GM18907 (cell line): ENCODE measurements at regions not wholly inside any gene's neighbourhood (a gene's known extent, or its start where the extent isn't known, plus 50 kb on each side); places are given as distances from the start of the nearest gene placed in this dataset.
A peak's percentile ranks its signal among the peaks of the same experiment; 100 is the strongest.

Experiments used
- ATAC-seq: cut with Tn5 transposase; IDR thresholded peaks from one replicate; pipeline ENCODE4 v1.9.1; 2021; ENCODE audit warnings: mild to moderate bottlenecking, moderate library complexity; ENCODE audit not compliant: unreplicated experiment

DNA sequence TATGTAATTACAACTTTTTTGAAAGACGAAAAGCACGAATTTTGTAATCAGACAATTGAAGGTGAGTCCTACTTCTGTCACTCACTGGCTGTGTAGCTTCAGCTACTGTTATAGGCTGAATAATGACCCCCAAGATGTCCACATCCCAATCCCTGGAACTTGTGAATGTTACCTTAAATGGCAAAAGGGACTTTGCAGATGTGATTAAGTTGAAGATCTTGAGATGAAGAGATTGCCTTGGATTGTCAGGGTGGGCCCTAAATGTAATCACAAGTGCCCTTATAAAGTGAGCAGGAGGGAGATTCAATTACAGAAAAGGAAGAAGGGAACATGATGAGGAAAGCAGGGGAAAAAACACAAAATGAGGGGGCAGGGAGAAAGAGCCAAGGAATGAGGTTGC, 326.2 kb upstream of the MSX2 start:
- no peak for ATAC-seq

DNA sequence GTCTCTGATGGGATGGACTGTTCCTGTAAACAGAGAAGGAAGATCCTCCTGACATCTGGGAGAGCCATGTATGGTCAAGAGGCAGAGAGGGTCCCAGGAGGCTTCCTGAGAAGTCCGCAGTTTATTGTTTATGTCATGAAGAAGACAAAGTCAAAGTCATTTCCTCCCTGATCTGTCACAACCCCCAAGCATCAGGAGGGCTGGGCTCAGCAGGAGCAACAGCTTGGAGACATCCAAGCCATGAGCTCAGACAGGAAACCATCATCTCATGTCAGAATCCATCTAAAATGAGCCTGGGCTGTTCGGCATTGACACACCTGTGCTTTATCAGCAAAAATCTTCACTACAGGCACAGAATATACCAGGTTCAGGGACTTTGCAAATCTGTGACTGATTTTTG, 325.0 kb upstream of the MSX2 start:
- no peak for ATAC-seq

DNA sequence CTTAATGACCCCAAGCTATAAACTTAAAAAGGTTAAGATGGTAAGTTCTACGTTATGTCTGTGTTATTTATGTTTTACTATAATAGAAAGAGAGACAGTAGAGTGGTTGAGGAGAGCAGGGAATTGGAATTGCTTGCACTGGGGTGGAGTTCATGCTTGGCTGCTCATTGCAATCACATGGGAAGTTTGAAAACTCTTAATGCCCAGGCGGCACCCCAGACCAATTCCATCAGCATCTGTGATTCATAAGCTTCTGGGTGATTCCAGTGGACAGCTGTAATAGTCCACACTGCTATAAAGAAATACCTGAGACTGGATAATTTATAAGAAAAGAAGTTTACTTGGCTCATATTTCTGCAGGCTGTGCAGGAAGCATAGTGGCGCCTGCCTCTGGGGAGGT, 323.9 kb upstream of the MSX2 start:
- ATAC-seq = no peak

DNA sequence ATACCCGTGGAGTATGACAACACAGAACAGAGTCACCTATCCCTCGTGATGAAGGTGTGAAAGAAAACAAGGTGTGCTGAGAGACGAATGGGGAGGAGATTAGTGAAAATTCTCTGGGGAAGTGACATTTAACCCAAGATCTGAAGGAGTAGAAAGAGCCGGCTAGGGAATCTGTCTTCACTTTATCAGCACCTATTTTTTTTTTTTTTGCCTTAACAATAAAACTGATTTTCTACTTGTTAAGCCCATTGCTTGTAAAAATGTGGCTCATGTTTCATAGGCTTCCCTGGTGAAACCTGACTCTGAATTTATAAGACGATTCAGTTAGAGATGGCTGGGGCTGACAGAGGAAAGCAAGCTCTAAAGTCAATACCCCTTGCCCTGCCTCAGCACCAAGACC, 322.6 kb upstream of the MSX2 start:
- no peak for ATAC-seq

DNA sequence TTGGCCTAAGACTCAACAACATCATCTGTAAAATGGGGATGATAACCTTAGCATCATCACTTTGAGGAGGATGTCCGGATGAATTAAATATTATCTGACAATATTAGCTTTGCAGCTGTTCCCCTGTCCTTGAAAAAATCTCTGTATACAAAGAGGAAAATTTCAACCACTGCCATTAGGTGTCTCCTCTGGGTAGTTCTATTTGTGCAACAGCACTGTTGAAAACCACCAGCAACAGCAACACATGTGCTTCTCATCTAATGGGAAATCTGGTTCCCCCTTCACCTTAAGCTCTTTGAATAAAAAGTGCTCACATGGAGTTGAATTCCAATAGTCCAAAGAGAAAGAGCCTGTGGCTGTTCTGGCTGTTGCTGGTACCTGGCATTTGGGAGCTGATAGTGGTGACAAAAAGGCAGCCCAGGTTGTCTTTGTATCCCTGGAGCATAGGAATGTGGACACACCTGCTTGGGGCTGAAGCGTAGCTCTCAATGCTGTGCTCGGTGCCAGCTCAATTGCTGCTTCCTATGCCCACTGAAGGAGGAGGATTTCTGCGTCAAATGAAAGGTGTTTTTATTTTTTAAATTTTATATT, 322.1 kb upstream of the MSX2 start:
- no peak for ATAC-seq

DNA sequence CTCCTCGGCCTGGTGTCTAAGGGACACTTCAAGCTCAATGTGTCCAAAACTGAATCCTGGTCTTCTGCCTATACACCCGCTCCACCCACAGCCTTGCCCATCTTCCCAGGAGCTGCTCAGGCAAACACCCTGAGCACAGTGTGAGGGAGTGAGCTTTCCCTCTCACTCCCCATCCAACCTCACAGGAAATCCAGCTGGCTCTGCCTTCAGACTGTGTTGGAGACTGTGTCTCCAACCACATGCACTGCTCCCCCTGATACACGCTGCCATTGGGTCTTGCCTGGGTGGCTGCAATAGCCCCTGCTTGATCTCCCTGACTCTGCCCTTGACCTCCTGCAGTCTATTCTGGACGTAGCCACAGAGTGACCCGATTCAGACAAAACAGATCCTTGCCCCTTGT, 319.5 kb upstream of the MSX2 start:
- no peak for ATAC-seq

DNA sequence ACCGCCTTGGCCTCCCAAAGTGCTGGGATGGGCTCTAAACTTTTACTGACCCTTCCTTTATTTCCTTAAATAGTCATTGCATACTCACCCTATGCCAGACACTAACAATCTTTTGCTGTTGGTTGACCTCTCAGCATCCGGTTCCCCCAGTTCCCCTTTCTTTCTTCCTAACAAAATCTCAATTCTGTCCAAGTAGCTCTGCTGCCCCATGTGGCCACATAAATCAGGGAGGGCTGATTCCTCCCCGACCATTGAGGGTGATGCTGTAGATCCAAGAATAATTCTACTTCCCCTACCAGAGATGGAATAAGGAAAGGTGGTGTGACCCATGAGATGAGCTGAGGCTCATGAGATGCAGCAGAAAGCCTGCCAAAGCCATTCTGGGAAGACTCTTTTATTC, 315.3 kb upstream of the MSX2 start:
- no peak for ATAC-seq

DNA sequence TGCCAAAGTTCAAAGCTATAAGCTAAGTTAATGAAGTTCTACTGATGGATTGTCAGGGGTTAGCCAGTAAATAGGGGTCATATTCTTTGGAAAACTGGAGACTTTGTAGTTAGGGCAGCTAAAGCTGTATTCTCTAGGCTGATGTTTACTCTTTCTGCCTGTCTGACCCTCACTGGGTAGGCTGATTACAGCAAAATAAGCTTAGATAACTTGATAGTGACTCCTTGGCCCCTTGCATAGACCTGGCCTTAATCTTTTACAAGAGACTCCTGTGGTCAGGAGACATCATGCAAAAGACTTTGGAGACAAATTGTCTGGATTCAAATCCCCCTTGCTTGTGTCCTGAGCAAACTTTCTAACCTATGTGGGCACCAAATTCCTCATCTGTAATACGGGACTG, 314.4 kb upstream of the MSX2 start:
- no peak for ATAC-seq

DNA sequence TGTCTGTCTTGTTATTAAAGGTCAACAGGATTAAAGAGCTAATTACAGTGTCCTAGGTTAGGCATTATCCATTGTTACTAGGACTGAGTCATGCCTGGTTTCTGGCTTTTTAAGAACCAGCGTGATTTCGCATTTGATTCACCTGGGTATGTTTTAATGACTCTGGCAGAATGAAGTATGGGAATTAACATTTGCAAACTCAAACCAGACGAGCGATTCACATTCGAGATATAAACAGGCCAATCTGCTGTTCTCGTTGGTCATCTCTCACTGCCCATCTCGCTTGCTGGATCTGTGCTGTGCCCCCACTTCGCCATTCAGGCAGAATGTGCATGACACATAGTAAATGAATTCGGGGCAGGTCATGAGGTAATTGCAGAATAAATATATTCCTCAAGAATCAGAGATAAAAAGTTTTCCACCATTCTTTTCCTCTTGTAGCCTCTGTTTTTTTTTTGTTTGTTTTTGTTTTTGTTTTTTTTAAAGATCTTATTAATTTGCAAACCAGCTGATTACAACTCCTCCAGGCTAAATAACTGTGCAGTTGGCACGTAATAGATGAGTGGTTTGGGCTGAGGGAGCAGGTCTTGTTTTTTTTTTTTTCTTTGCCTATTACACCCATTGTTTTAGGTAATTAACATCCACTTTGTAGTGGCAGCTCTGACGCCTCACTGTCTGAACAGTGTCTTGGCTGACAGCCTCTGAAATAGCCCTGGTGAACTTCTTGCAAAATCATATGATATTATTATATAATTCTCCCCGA, 313.5 kb upstream of the MSX2 start:
- ATAC-seq = no peak

DNA sequence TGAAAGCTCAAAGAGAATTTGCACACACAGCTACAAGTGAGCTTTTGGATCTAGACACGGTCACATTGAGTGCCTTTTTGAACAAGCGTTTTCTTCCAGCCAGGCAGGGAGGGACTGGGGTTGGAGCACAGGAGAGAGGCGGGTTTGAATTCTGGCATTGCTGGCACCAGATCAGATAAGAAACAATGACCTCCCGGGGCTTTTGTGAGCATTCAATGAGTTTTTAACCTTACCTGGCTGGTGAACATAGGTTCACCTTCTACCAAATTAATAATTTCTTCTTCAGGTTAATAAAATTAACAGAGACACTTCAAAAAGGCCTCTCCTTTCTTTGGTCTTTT, 312.9 kb upstream of the MSX2 start:
- no peak for ATAC-seq

DNA sequence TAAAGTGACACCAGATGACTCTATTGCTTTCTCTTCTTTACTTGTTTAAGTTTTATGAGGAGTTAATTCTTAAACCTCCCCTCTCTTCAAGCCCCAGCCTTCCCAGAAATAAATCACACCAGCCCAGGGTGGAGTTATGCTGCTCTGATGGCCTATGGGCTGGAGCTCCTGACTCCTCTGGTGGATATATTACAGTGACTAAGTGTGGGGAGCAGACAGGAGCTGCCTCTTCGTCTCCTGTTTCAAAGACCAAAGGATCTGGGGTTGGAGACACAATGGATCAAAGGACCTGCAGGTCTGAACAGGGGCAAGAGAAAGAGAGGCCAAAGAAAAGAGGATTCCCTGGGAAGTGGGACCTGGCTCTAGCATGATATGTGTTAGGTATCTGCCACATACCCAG, 312.0 kb upstream of the MSX2 start:
- ATAC-seq = no peak

DNA sequence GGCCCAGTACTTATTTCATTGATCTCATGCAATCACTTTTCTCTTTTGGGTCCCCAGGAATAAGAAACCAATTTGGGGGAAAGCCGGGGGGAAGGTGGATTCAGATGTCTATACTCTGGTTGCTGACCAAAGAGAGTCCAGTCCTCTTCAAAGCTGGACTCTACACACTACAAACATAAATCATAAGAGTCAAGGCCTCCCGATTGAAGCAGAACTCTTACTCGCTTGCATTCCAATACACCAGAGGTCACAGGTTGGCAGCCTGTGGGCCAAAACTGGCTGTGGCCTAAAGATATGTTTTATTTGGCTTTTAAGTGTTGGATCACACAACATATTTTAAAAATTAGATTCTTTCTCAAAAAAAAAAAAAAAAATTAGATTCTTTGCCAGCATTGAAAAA, 311.4 kb upstream of the MSX2 start:
- ATAC-seq = no peak

DNA sequence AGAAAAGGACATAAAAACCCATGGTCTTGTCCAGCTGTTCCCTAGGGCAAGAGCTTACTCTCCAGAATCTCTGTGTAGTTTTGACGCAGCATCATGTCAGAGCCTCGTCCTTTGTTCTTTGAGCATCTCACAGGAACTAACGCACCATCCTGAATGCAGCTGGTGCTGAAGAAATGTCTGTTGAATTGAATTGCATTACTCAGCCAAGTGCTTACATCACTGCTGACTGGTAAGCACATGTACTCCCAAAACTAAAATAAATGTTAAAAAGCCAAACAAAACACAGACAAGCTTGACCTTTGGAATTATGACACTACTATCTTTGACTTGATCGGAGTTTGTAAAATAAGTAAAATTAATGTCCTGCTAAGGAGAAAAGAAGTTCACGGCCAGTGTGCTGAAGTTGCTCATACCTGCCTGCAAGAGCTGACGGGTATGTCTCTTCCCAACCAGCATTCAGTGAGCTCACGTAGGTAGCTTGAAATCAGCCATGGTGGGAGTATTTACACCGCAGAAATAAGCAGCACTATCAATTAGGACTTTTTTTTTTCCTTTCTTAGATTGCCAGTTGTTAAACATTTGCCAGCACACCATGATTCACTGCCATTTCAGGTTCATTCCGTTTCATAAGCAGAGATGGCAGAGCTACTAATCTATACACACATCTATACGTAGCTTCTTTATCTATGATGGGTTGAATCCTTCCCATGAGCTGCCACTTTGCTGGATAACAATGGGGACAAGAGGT, 310.6 kb upstream of the MSX2 start:
- no peak for ATAC-seq

DNA sequence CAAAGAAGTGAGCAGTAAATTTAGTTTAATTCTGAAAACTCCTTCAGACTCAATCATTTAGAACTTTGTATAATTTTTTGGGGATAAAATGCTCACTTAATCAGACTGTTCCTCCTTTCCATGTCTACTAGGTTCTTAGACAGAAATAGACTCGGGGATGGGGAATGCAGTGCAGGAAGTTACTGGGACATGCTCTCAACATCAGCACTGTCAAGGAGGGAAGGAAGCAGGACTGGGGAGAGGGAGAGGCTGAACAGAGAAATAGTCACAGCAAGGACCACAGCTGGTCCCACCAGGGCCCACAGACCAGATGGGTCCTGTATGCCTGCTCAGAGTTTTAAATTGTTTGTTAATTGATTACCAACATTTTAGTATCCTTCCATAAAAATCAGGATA, 310.1 kb upstream of the MSX2 start:
- ATAC-seq = no peak

DNA sequence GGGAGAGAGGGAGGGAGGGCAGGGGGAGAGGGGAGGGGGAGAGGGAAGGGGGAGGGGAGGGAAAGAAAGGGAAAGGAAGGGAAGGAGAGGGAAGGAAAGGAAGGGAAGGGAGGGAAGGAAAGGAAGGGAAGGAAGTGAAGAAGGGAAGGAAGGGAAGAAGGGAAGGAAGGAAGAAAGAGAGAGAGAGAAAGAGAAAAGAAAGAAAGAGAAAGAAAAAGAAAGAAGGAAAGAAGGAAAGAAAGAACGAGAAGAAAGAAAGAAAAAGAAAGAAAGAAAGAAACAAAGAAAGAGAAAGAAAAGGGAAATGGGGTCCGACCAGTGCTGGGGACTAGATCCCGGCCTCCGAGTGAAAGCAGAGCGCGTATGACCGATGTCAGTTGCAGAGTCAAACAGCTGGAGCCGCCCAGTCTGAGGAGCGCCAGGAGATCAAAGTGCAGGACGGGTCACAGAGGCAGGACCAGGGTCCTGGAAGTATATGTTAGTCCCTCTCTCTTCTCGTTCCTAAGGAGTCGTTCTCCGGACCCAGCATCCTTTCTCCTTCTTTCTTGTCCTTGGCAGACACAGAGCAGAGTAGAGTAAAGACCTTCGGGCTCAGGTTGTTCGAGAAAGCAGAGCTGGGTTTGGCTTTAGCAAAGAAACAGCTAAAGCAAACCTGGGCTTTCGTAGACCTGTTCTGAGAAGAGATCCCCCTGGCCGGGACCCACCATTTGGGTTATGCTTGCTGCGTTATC, 305.4 kb upstream of the MSX2 start:
- ATAC-seq = peak; percentile 15

DNA sequence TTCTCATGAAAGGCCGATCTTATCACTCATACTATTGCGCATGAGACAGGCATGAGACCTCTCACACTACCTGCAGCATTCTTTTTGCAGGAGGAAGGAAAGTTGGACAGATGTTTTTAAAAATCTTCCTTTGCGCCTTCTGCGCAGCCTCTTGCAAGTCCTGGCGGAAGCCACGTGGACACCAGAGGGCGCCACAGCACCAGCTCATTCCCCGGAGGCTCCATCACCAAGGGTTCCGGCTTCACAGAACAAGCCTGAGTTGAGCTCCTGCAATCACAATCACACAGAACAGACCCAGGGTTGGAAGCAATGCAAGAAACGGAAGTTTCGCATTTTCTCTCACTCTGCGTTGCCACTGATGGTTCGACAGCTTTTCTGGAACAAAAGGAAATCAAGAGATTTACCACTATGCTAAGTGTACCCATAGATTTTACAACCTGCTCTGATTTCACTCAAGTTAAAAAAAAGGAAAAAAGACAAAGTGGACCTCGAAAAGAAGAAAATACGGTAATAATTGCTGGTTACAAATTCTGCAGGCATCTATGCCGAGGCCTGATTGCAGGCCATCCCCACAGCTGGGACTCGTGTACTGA, 304.7 kb upstream of the MSX2 start:
- peak; percentile 81 for ATAC-seq

DNA sequence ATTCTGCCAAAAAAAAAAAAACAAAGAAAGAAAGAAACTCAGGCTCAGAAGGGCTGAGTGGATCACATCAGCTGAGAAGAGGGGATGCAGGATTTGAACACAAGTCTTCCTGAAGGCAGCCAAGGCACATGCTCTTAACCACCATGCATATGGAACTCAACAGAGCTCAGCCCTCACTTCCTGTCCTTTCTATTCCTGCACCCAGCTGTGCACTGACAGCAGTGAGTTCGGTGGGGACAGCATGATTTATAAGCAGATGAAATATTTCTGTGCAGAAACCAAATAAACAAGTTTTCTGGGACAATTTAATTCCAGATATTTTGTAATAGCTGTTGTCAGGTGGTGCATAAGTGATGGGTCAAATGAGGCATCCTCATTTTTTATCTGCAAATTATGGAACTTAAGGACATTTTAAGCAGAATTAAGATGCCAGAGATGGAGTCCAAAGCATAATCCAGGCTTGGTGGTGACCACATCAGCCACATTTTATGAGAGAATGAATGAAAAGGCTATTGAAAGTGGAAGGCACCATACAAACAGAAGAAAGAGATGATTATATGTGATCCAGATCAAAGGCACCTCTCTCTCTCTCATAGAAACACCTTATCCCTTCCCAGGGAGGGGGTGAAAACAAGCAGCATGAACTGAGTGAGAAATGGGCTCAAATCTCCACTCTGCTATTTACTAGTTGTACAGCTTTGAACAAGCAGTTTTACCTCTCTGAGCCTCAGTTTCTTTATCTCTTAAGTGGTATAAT, 303.6 kb upstream of the MSX2 start:
- ATAC-seq = no peak

DNA sequence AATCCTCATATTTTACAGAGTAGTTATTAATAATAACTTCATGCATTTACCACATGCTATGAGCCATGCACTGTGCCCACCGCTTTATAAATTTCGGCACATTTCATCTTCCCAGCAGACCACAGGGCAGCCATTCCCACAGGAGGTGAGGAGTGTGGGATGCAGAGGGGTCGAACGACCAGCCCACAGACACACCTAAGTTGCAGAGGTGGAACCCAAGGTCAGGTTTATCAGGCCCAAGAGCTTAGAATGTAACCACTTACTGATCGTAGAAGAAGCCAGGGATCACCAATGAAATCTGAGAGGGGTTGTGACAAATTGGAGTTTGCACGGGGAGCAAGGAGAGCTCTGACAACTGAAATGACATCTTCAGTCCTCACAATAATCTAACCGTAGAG, 303.0 kb upstream of the MSX2 start:
- no peak for ATAC-seq

DNA sequence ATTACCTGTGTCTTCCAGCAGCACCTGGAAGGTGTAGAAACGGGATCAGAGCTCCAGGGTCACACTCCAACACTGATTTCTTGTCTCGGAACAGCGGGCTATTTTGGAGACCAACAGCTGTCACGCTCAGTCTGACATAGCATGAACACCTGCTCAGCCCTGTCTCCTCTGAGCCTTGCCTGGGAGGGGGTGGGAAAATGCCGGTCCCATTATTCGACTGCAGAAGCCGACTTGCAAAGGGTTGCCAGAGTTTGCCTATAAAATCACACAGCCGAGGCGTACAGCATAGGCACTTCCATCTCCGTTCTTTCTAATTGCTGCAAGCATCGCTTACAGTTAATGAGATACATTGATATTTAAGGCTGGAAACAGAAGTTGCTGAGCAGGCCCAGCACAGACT, 300.8 kb upstream of the MSX2 start:
- no peak for ATAC-seq

DNA sequence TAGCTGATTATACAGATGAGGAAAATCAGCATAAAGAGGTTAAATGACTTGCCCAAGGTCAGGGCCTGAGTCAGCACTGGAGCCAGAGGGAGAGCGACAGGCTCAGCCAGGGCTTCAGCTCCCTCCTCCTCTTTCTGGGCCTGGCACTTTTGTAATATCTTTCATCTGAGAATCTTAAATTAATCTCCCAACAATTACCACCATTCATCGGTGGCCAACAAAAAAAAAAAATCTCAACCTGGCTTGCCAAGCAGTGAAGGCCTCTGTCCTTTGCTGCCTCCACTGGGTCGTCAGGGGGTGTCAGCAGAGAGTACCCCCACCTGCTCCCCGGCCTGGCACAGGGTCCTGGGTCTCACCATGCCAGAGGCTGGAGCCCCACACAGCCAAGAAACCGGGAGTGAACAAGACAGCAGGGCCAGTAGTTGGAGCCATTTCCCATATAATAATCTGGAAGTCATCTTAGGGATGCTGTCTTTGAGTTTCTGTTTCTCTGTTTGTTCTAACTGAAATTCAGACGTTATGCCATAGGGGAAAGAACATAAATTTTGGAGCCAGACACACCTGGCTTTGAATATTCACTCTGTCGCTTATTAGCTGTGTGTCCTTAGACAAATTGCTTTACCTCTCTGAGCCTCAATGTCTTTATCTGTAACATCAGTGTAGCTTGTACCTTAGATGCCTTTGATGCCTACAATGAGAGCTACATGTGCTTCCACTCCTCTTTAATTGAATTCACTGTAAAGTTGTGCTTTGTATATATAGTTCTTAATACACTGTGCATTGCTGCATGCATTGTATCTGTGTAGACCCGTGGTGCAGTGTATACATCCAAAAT, 299.9 kb upstream of the MSX2 start:
- no peak for ATAC-seq
